Skin of body (tissue), 1 donor: ENCODE measurements at regions not wholly inside any gene's neighbourhood (a gene's known extent, or its start where the extent isn't known, plus 50 kb on each side); places are given as distances from the start of the nearest gene placed in this dataset.
"Not testable (repeated sequence)": the region's sequence is repeated elsewhere in the genome, so short reads cannot be mapped to it uniquely, and the experiment has no call there.

ENCODE experiments used
- DNase-seq: peaks from one replicate; lab custom pipeline; 2025; lab: John Stamatoyannopoulos, UW

- DNase-seq: no peak
Observed at GRCh38 chr14:71238835-71239234, 331.6 kb downstream of the PCNX1 start.

GRCh38 chr14:71240171-71240570, 332.9 kb downstream of the PCNX1 start:
- no peak for DNase-seq

- DNase-seq: no peak
Observed at GRCh38 chr14:71240866-71241520, 333.7 kb downstream of the PCNX1 start.

- peak; percentile 87 for DNase-seq
Observed at GRCh38 chr14:71242237-71242748, 335.0 kb downstream of the PCNX1 start.

- DNase-seq: peak; percentile 82
Observed at GRCh38 chr14:71243697-71244096, 336.4 kb downstream of the PCNX1 start.

- peak; percentile 57 for DNase-seq
Observed at GRCh38 chr14:71244341-71244740, 337.1 kb downstream of the PCNX1 start.

- DNase-seq: no peak
Observed at GRCh38 chr14:71245659-71246361, 338.6 kb downstream of the PCNX1 start.

GRCh38 chr14:71246539-71246938, 339.3 kb downstream of the PCNX1 start:
- DNase-seq: no peak

- DNase-seq: no peak
Observed at GRCh38 chr14:71247106-71247505, 339.8 kb downstream of the PCNX1 start.

GRCh38 chr14:71248194-71248593, 340.9 kb downstream of the PCNX1 start:
- DNase-seq: no peak

GRCh38 chr14:71250347-71250746, 343.1 kb downstream of the PCNX1 start:
- no peak for DNase-seq

- no peak for DNase-seq
Observed at GRCh38 chr14:71250791-71251190, 343.5 kb downstream of the PCNX1 start.

GRCh38 chr14:71254091-71254719, 346.9 kb downstream of the PCNX1 start:
- DNase-seq: not testable (repeated sequence)

GRCh38 chr14:71261206-71261605, 353.9 kb downstream of the PCNX1 start:
- no peak for DNase-seq

GRCh38 chr14:71262441-71262840, 355.2 kb downstream of the PCNX1 start:
- DNase-seq: no peak

GRCh38 chr14:71264260-71264659, 357.0 kb downstream of the PCNX1 start:
- no peak for DNase-seq

GRCh38 chr14:71267007-71267513, 359.8 kb downstream of the PCNX1 start:
- DNase-seq: no peak

- DNase-seq: no peak
Observed at GRCh38 chr14:71267691-71268090, 360.4 kb downstream of the PCNX1 start.

- no peak for DNase-seq
Observed at GRCh38 chr14:71270111-71270510, 362.9 kb downstream of the PCNX1 start.

GRCh38 chr14:71271166-71271945, 364.1 kb downstream of the PCNX1 start:
- no peak for DNase-seq

- DNase-seq: no peak
Observed at GRCh38 chr14:71273366-71273765, 366.1 kb downstream of the PCNX1 start.
